A549 (cell line): ENCODE measurements at regions not wholly inside any gene's neighbourhood (a gene's known extent, or its start where the extent isn't known, plus 50 kb on each side); places are given as distances from the start of the nearest gene placed in this dataset.

Experiments used
- CTCF ChIP-seq: fragments of >200 bp; sonication (Bioruptor Twin); formaldehyde crosslinking; IDR thresholded peaks from 3 replicates; pipeline ENCODE4 v1.5.1; 2016
- EP300 ChIP-seq, 2 experiments: fragments of >200 bp; sonication (Bioruptor Twin); formaldehyde crosslinking; IDR thresholded peaks; 2 replicates in 1 of 2; 3 replicates in 1 of 2; pipeline ENCODE4 v1.6.1; 2016 to 2017
- JUNB ChIP-seq: fragments of >200 bp; sonication (Bioruptor Twin); formaldehyde crosslinking; IDR thresholded peaks from 2 replicates; pipeline ENCODE4 v1.6.1; 2016
- POLR2A ChIP-seq: IDR thresholded peaks from 2 replicates; pipeline ENCODE4 v1.6.1; 2012; ENCODE audit warnings: mild to moderate bottlenecking, low read length
- RAD21 ChIP-seq, 2 experiments: fragments of >200 bp in 1 of 2; sonication (Bioruptor Twin) in 1 of 2; formaldehyde crosslinking in 1 of 2; IDR thresholded peaks in 1 of 2; conservative IDR thresholded peaks in 1 of 2; 2 replicates in 1 of 2; 3 replicates in 1 of 2; pipeline ENCODE4 v1.6.1; 2012 to 2018; ENCODE audit warnings: inconsistent platforms in 1 of 2
- REST ChIP-seq: fragments of 200-600 bp; sonication (generic); IDR thresholded peaks from 2 replicates; pipeline ENCODE4 v1.6.1; 2016; ENCODE audit warnings: antibody characterized with exemption, mild to moderate bottlenecking, moderate library complexity
- RFX5 ChIP-seq: fragments of 450-650 bp; IDR thresholded peaks from 2 replicates; pipeline ENCODE4 v1.7.1; 2014; ENCODE audit warnings: antibody characterized with exemption, mild to moderate bottlenecking, moderate library complexity
- USF2 ChIP-seq: fragments of 450-650 bp; IDR thresholded peaks from 2 replicates; pipeline ENCODE4 v1.6.1; 2014; ENCODE audit warnings: antibody characterized with exemption

- TF ChIP-seq EP300 (IDR thresholded peaks at IDR 0.05) (no peak), POLR2A (no peak), CTCF (no peak), RFX5 (no peak), RAD21 (conservative IDR thresholded peaks at IDR 0.05 in 1 of 2, IDR thresholded peaks at IDR 0.05 in 1 of 2) (no peak), JUNB (no peak), REST (no peak), USF2 (no peak)
Observed at GRCh38 chr7:21028186-21028585, 241.5 kb upstream of the SP8 start.
